ENCODE measurements at regions not wholly inside any gene's neighbourhood (a gene's known extent, or its start where the extent isn't known, plus 50 kb on each side); places are given as distances from the start of the nearest gene placed in this dataset.

- 72 to 83% methylated on average over 1 of the region's 1 CpG for WGBS, 2 donors
These were observed 59.5 kb upstream of the TARS1 start for GRCh38 chr5:33381243-33381642.

More at GRCh38 chr5:33381243-33381642, 59.5 kb upstream of the TARS1 start:
- DNase-seq (no peak), ATAC-seq (no peak)
- Histone ChIP-seq H3K27ac (no peak overlapping the region), H3K4me1 (peaks cover 0 to 5% (median 0%) of the 10 kb centered on the region in 9 donors), H3K36me3 (no peaks in the 10 kb centered on the region), H3K27me3 (no peaks in the 10 kb centered on the region), H3K4me3 (no peak overlapping the region), H3K9me3 (peaks cover 0 to 23% (median 3%) of the 10 kb centered on the region in 11 donors)
- TF ChIP-seq CTCF (IDR thresholded peaks at IDR 0.05): no peak
- intact Hi-C loops (cut with DNase I): no loop called here

All from heart right ventricle (tissue), 16 donors.